PC-3 (cell line): ENCODE measurements at regions not wholly inside any gene's neighbourhood (a gene's known extent, or its start where the extent isn't known, plus 50 kb on each side); places are given as distances from the start of the nearest gene placed in this dataset.

Experiments used
- ATAC-seq: fragments of 200-7000 bp; cut with Tn5 transposase; 2 replicates; pipeline ENCODE4 v1.9.1; 2020; ENCODE audit warnings: mild to moderate bottlenecking, moderate library complexity
- BruUV-seq: library from RNA; stranded (reverse); fragments of 400-500 nt; replicated peaks from 2 replicates; lab custom pipeline; 2021; lab: Mats Ljungman, UMichigan
- CTCF ChIA-PET: fragments of 300-600 bp; sonication (Branson Sonifier 250); formaldehyde crosslinking; loops from one replicate; lab custom pipeline; 2022; ENCODE audit warnings: antibody characterized with exemption; lab: Charles Lee
- POLR2A ChIA-PET: fragments of 300-600 bp; sonication (Branson Sonifier 250); formaldehyde crosslinking; loops from one replicate; lab custom pipeline; 2022; ENCODE audit warnings: antibody characterized with exemption; ENCODE audit not compliant: unreplicated experiment; lab: Charles Lee
- DNase-seq: peaks from one replicate; pipeline ENCODE4 v3.0.0-alpha.2; 2015
- H2AFZ ChIP-seq: fragments of 300-600 bp; sonication (generic); 2 replicates; pipeline ENCODE4 v1.6.0; 2016; ENCODE audit warnings: antibody characterized with exemption, low read length
- H3F3A ChIP-seq: fragments of 300-600 bp; sonication (generic); one replicate; pipeline ENCODE4 v1.6.0; 2017; ENCODE audit warnings: antibody characterized with exemption, low read length, control low read depth, mild to moderate bottlenecking; ENCODE audit not compliant: unreplicated experiment
- H3K27ac ChIP-seq: fragments of 300-600 bp; sonication (generic); 2 replicates; pipeline ENCODE4 v1.5.1; 2016; ENCODE audit warnings: mild to moderate bottlenecking, low read length
- H3K27me3 ChIP-seq: fragments of 300-600 bp; sonication (generic); 2 replicates; pipeline ENCODE4 v1.6.1; 2016; ENCODE audit warnings: low read length, mixed read lengths
- H3K36me3 ChIP-seq: fragments of 300-600 bp; sonication (generic); 2 replicates; pipeline ENCODE4 v1.6.1; 2016; ENCODE audit warnings: low read depth, mixed run types, low read length, mixed read lengths
- H3K4me1 ChIP-seq: fragments of 300-600 bp; sonication (generic); 2 replicates; pipeline ENCODE4 v1.5.1; 2016; ENCODE audit warnings: low read length; ENCODE audit not compliant: insufficient read depth
- H3K4me2 ChIP-seq: fragments of 300-600 bp; sonication (generic); 2 replicates; pipeline ENCODE4 v1.6.0; 2016; ENCODE audit warnings: low read length
- H3K4me3 ChIP-seq: fragments of 300-600 bp; sonication (generic); 2 replicates; pipeline ENCODE4 v1.5.1; 2016; ENCODE audit warnings: mild to moderate bottlenecking, low read length, mixed read lengths
- H3K79me2 ChIP-seq: fragments of 300-600 bp; sonication (generic); 2 replicates; pipeline ENCODE4 v1.6.1; 2017; ENCODE audit warnings: low read length, mixed read lengths
- H3K9ac ChIP-seq: fragments of 300-600 bp; sonication (generic); 2 replicates; pipeline ENCODE4 v1.6.0; 2016; ENCODE audit warnings: mild to moderate bottlenecking, low read length
- H3K9me2 ChIP-seq: fragments of 300-600 bp; sonication (generic); replicated peaks from 2 replicates; pipeline ENCODE4 v1.6.1; 2016; ENCODE audit warnings: mixed run types, low read length, mixed read lengths
- H3K9me3 ChIP-seq: fragments of 300-600 bp; sonication (generic); 2 replicates; pipeline ENCODE4 v1.6.1; 2016; ENCODE audit warnings: low read length, mixed read lengths
- H4K20me1 ChIP-seq: fragments of 300-600 bp; sonication (generic); 2 replicates; pipeline ENCODE4 v1.6.1; 2016; ENCODE audit warnings: low read length, mixed read lengths
- CTCF ChIP-seq: fragments of 300-600 bp; sonication (generic); conservative IDR thresholded peaks from 2 replicates; pipeline ENCODE4 v1.5.1; 2017; ENCODE audit warnings: antibody characterized with exemption, low read depth, mild to moderate bottlenecking, low read length
- EZH2 ChIP-seq: fragments of 300-600 bp; sonication (generic); IDR thresholded peaks from one replicate; pipeline ENCODE4 v1.6.1; 2017; ENCODE audit warnings: antibody characterized with exemption, mild to moderate bottlenecking, low read length; ENCODE audit not compliant: unreplicated experiment
- EZH2phosphoT487 ChIP-seq: fragments of 300-600 bp; sonication (generic); IDR thresholded peaks from 2 replicates; pipeline ENCODE4 v1.6.1; 2018; ENCODE audit warnings: mild to moderate bottlenecking, antibody characterized with exemption, low read length, borderline replicate concordance
- intact Hi-C: fragments of 100-400 bp; cut with micrococcal nuclease; formaldehyde crosslinking; loops from 2 replicates; pipeline ENCODE4 v1.9.0; 2023

- POLR2A ChIA-PET, result no interaction called here
- no peaks in the 10 kb centered on the region for H3K36me3 ChIP-seq
Measured at GRCh38 chr7:85614684-85615083, 427.8 kb upstream of the SEMA3D start.

GRCh38 chr7:85612514-85612913, 425.7 kb upstream of the SEMA3D start:
- no peaks in the 10 kb centered on the region for H4K20me1 ChIP-seq
- ATAC-seq (no peak), DNase-seq (no peak)
- no TSS peak for BruUV-seq
- H3K9me3 ChIP-seq, result no peaks in the 10 kb centered on the region
- POLR2A ChIA-PET, result no interaction called here
- no peak overlapping the region for H3K27ac ChIP-seq
- no peaks in the 10 kb centered on the region for H3K9me2 ChIP-seq
- no peaks in the 10 kb centered on the region for H3K27me3 ChIP-seq
- no peaks in the 10 kb centered on the region for H3K79me2 ChIP-seq
- H3K9ac ChIP-seq, result no peak overlapping the region
- no peak overlapping the region for H2AFZ ChIP-seq
- H3K4me3 ChIP-seq, result no peak overlapping the region
- no peak for TF ChIP-seq EZH2
- H3K4me1 ChIP-seq, result no peaks in the 10 kb centered on the region
- H3K36me3 ChIP-seq, result no peaks in the 10 kb centered on the region
- H3F3A ChIP-seq, result no peaks in the 10 kb centered on the region
- intact Hi-C loops, result no loop called here
- CTCF ChIA-PET, result no interaction called here
- H3K4me2 ChIP-seq, result no peak overlapping the region

More at GRCh38 chr7:85614684-85615083, 427.8 kb upstream of the SEMA3D start:
- intact Hi-C loops, result no loop called here
- Histone ChIP-seq H3K9me2 (no peaks in the 10 kb centered on the region), H3K4me2 (no peak overlapping the region), H4K20me1 (no peaks in the 10 kb centered on the region), H3F3A (no peaks in the 10 kb centered on the region), H3K9me3 (no peaks in the 10 kb centered on the region), H3K9ac (no peak overlapping the region), H2AFZ (no peak overlapping the region), H3K27me3 (no peaks in the 10 kb centered on the region), H3K27ac (no peak overlapping the region), H3K4me1 (no peaks in the 10 kb centered on the region), H3K79me2 (no peaks in the 10 kb centered on the region), H3K4me3 (no peak overlapping the region)
- no peak for ATAC-seq
- CTCF ChIA-PET, result no interaction called here
- TF ChIP-seq EZH2phosphoT487 (no peak), CTCF (no peak), EZH2 (no peak)
- no peak for DNase-seq
- no TSS peak for BruUV-seq

GRCh38 chr7:85608804-85609203, 421.9 kb upstream of the SEMA3D start:
- H3K9ac ChIP-seq, result no peak overlapping the region
- no peaks in the 10 kb centered on the region for H3K9me2 ChIP-seq
- intact Hi-C loops, result no loop called here
- no peak overlapping the region for H3K4me3 ChIP-seq
- CTCF ChIA-PET, result no interaction called here
- H3K4me1 ChIP-seq, result no peaks in the 10 kb centered on the region
- POLR2A ChIA-PET, result no interaction called here
- no peaks in the 10 kb centered on the region for H3K9me3 ChIP-seq
- BruUV-seq, result no TSS peak
- no peaks in the 10 kb centered on the region for H3K79me2 ChIP-seq
- no peak overlapping the region for H3K4me2 ChIP-seq
- TF ChIP-seq CTCF (no peak), EZH2phosphoT487 (no peak), EZH2 (no peak)
- no peaks in the 10 kb centered on the region for H3K36me3 ChIP-seq
- no peak overlapping the region for H2AFZ ChIP-seq
- DNase-seq (no peak), ATAC-seq (no peak)
- no peaks in the 10 kb centered on the region for H3K27me3 ChIP-seq
- no peak overlapping the region for H3K27ac ChIP-seq
- H3F3A ChIP-seq, result no peaks in the 10 kb centered on the region
- H4K20me1 ChIP-seq, result no peaks in the 10 kb centered on the region
